ENCODE measurements at regions not wholly inside any gene's neighbourhood (a gene's known extent, or its start where the extent isn't known, plus 50 kb on each side); places are given as distances from the start of the nearest gene placed in this dataset.
"Not testable (repeated sequence)": the region's sequence is repeated elsewhere in the genome, so short reads cannot be mapped to it uniquely, and the experiment has no call there.

GRCh38 chr10:80741278-80741677, 203.6 kb downstream of the SH2D4B start:
- in situ Hi-C loops (cut with MboI; ENCODE audit: low sequenced_read_pairs) = no loop called here

GRCh38 chr10:80750268-80750667, 212.6 kb downstream of the SH2D4B start:
- in situ Hi-C loops (cut with MboI; ENCODE audit: low sequenced_read_pairs) = no loop called here

- in situ Hi-C loops (cut with MboI; ENCODE audit: low sequenced_read_pairs) = no loop called here
These were observed 214.2 kb downstream of the SH2D4B start for GRCh38 chr10:80751940-80752339.

GRCh38 chr10:80753612-80754011, 215.9 kb downstream of the SH2D4B start:
- in situ Hi-C loops (cut with MboI; ENCODE audit: low sequenced_read_pairs) = no loop called here

- in situ Hi-C loops (cut with MboI; ENCODE audit: low sequenced_read_pairs) = no loop called here
These were observed 218.2 kb downstream of the SH2D4B start for GRCh38 chr10:80755893-80756292.

- in situ Hi-C loops (cut with MboI; ENCODE audit: low sequenced_read_pairs) = no loop called here
These were observed 222.0 kb downstream of the SH2D4B start for GRCh38 chr10:80759693-80760092.

DNA sequence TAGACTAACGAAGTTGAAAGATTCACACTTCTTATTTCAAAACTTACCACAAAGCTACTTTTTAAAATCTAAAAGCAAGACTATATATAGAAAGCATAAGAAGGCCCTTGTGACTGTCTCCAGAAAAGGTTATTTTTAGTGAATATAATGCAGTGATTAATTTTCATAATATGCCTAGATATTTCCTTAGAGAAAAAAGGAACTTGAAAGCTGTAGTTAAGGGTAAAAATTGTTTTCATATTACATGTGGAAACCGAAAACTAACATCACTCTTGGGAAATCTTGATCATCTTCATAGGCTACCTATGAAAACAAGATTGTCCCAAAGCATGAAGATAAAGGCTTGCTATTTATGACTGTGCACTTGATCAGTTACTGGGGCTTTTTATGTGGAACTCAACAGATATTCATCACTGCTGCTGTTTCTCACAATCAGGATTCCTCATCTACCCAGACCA, 223.2 kb downstream of the SH2D4B start:
- in situ Hi-C loops (cut with MboI; ENCODE audit: low sequenced_read_pairs) = no loop called here

GRCh38 chr10:80767963-80768362, 230.3 kb downstream of the SH2D4B start:
- in situ Hi-C loops (cut with MboI; ENCODE audit: low sequenced_read_pairs) = no loop called here

DNA sequence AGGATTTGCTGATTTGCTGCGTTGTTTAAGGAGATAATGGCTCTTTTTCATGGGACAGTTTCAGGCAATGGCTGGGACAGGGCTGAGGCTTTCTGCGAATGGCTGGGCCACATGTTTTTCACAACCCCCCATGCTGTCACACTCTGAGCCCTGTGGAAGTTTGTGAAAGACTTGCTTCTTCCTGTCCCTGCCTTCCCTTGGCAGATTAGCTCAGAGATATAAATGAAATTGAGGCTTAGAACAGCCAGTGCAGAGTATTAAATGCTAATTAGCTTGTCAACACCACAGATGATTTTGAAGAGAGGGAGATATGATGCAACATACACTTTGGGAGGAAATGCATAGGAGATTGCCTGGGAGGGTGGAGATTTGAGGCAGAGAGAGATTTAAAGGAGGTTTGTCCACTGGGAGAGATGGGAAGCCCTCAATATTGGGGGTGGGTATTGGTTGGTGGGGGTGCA, 232.0 kb downstream of the SH2D4B start:
- in situ Hi-C loops (cut with MboI; ENCODE audit: low sequenced_read_pairs) = no loop called here

DNA sequence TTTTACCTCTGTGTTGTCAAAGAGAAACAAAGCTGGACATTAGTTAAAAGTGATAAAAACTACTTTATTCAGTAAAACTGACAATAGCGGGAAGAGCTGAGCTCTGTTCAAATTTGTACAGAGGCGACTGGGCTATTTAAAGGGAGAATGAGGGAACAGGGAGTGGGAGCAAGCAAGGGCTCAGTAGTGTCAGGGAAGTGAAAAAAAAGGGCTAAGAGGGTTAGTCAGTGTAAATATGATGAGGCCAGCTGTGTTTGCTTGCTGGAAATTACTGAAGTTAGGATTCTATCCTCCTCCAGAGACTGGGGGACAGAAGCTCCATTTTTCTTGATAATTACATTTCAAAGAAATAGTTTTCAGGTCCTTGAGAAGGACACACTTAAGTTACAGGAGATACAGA, 232.5 kb downstream of the SH2D4B start:
- in situ Hi-C loops (cut with MboI; ENCODE audit: low sequenced_read_pairs) = no loop called here

- in situ Hi-C loops (cut with MboI; ENCODE audit: low sequenced_read_pairs) = no loop called here
These were observed 233.6 kb downstream of the SH2D4B start for GRCh38 chr10:80771285-80771684.

DNA sequence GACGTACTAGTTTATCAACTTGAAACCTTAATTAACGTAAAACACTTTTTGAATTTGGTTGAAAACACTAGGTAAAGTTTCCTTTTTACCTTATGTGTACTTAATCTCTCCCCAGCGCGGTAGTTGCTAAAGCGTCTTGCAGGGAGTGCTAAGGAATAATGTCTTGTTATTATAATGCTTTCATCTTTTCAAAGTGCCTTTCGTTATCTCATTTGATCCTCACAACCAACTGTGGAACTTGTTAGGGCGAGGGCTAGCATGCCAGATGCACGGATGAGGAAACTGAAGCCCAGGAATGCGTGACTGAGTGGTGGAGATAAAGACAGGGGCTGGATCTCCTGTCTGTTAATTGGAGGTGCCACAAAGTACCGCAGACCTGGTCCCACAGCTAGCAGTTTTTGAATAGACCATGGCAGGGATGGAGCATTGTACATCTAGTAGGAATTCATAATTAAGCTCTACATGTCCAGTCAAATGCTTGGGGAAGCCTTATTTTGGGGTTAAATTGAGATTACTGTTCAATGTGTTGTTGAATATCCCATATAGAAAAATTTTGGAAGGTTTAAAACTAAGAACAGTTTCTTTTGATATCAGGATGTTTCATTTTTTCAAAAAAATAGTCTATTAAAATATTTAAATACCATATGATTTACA, 234.3 kb downstream of the SH2D4B start:
- in situ Hi-C loops (cut with MboI; ENCODE audit: low sequenced_read_pairs) = no loop called here

- in situ Hi-C loops (cut with MboI; ENCODE audit: low sequenced_read_pairs) = no loop called here
These were observed 234.9 kb downstream of the SH2D4B start for GRCh38 chr10:80772596-80772995.

GRCh38 chr10:80784695-80785094, 247.0 kb downstream of the SH2D4B start:
- in situ Hi-C loops (cut with MboI; ENCODE audit: low sequenced_read_pairs) = no loop called here

GRCh38 chr10:80786322-80786721, 248.6 kb downstream of the SH2D4B start:
- in situ Hi-C loops (cut with MboI; ENCODE audit: low sequenced_read_pairs) = no loop called here

DNA sequence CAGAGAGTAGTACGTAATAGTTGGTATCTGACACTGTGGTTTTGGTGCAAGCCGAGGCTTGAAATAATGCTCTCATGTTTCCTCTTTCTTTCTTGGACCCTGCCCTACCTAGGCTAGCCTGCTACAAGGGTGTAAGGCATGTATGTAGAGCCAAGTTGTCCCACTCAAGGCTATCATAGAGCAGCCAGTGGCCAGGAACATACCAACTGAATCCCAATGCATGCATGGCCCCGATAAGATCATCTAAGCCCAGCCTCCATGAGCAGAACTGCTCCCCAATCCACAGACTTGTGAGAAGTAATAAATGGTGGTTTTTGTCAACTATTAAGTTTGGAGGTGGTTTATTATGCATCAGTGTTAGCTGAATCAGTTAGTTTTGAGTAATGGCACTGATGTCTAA, 250.2 kb downstream of the SH2D4B start:
- in situ Hi-C loops (cut with MboI; ENCODE audit: low sequenced_read_pairs) = no loop called here

GRCh38 chr10:80794994-80795393, 257.3 kb downstream of the SH2D4B start:
- in situ Hi-C loops (cut with MboI; ENCODE audit: low sequenced_read_pairs) = no loop called here

DNA sequence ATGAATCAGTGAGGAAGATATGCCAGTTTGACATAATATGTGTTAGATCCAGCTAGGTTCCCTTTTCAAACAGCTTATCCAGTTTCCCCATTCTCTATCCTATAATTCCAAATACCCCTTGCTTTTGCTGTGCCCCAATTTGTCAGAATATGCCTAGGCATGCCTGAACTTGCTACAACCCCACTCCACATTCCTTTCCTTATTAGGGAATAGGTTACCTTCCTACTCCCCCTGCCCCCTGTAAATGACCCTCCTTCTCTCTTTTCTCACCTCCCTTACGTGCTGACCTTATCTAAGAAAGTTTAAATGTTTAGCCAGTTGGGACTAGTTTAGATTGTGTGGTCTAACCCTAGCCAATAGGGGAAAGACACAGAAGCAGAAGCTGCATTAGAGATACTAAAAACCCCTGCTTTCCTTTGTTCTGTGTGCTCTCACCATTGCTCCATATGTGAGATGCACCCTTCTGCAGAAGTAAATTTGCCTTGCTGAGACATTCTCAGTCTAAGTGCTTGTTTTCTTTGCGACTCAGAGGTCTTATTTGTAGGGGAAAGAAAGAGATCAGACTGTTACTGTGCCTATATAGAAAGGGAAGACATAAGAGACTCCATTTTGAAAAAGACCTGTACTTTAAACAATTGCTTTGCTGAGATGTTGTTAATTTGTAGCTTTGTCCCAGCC, 267.8 kb downstream of the SH2D4B start:
- in situ Hi-C loops (cut with MboI; ENCODE audit: low sequenced_read_pairs) = no loop called here

DNA sequence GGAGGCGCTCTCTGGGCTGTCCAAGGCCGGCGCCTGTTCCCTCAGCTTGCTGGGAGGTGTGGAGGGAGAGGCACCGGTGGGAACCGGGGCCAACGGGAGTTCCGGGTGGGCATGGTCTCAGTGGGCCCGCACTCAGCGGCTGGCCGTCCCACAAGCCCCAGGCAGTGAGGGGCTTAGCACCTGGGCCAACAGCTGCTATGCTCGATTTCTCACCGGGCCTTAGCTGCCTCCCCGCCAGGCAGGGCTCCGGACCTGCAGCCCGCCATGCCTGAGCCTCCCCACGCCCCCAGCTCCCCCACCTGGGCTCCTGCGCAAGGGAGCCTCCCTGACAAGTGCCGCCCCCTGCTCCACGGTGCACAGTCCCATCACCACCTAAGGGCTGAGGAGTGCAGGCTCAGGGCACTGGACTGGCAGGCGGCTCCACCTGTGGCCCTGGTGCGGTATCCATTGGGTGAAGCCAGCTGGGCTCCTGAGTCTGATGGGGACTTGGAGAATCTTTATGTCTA, 276.5 kb downstream of the SH2D4B start:
- in situ Hi-C loops (cut with MboI; ENCODE audit: low sequenced_read_pairs) = no loop called here

DNA sequence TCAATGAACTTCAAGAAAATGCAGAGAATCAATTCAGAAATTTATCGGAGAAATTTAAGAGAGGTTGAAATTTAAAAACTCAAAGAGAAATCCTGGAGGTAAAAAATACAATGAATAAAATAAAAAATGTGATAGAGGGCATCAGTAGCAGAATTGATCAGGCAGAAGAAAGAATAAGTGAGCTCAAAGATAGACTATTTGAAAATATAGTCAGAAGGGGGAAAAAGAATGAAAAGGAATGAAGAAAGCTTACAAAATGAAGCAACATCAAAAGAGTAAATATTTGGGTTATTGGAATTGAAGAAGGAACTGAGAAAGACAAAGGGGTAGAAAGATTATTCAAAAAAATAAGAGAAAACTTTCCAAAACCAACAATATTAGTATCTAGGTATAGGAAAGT, 291.4 kb downstream of the SH2D4B start:
- in situ Hi-C loops (cut with MboI; ENCODE audit: low sequenced_read_pairs) = no loop called here

DNA sequence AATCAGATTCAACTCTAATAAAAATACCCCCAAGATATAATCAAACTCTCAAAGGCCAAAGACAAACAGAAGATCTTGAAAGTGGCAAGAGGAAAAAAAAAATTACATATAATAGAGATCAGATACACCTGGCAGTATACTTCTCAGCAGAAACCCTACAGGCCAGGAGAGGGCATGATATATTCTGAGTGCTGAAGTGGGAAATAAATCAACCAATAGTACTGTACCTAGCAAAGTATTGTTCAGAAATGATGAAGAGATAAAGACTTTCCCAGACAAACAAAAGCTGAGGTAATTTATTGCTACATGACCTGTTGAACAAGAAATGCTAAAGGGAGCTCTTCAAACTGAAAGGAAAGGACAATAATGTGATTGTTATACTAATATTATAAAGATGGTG, 291.9 kb downstream of the SH2D4B start:
- in situ Hi-C loops (cut with MboI; ENCODE audit: low sequenced_read_pairs) = no loop called here

- in situ Hi-C loops (cut with MboI; ENCODE audit: low sequenced_read_pairs) = not testable (repeated sequence)
These were observed 295.0 kb downstream of the SH2D4B start for GRCh38 chr10:80832693-80833092.
